ENCODE measurements at regions not wholly inside any gene's neighbourhood (a gene's known extent, or its start where the extent isn't known, plus 50 kb on each side); places are given as distances from the start of the nearest gene placed in this dataset.

DNA sequence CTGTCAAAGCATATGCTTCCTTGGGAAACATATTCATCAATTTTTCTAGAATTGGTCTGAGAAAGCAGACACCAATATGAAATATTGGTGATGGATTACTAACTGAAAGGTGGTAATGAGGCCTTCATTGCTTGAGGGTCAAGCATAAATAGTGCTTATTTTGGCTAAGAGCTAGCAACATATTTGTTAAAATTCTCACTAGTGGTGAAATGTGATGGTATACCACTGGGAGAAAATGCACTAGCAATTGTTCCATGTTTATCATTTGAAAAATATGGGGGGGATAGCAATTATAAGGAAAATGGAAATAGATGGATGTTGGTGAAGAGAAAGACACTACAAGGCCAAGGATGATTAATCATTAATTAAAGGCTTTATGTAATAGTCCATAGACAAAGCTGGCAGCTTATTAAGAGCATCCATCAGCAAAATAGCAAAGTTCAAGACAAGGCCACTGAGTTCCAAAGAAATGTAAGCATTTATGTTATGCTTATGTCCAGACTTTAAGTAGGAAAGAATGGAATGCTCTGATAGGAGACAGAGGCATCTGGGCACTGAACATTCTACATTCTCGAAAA lies 253.7 kb upstream of the PRDM9 start:
- TF ChIP-seq FOXP2 (optimal IDR thresholded peaks at IDR 0.05; ENCODE audit: borderline replicate concordance, extremely low read depth, extremely low read length, insufficient read depth) (no peak), SIN3A (IDR thresholded peaks at IDR 0.05; ENCODE audit: borderline replicate concordance, insufficient read depth, low read length) (no peak), TAF1 (IDR thresholded peaks at IDR 0.05; ENCODE audit: borderline replicate concordance, insufficient read depth, low read length) (no peak), POLR2AphosphoS5 (IDR thresholded peaks at IDR 0.05; ENCODE audit: low read depth, low read length) (no peak)
- TF ChIP-seq, protein P1, sequence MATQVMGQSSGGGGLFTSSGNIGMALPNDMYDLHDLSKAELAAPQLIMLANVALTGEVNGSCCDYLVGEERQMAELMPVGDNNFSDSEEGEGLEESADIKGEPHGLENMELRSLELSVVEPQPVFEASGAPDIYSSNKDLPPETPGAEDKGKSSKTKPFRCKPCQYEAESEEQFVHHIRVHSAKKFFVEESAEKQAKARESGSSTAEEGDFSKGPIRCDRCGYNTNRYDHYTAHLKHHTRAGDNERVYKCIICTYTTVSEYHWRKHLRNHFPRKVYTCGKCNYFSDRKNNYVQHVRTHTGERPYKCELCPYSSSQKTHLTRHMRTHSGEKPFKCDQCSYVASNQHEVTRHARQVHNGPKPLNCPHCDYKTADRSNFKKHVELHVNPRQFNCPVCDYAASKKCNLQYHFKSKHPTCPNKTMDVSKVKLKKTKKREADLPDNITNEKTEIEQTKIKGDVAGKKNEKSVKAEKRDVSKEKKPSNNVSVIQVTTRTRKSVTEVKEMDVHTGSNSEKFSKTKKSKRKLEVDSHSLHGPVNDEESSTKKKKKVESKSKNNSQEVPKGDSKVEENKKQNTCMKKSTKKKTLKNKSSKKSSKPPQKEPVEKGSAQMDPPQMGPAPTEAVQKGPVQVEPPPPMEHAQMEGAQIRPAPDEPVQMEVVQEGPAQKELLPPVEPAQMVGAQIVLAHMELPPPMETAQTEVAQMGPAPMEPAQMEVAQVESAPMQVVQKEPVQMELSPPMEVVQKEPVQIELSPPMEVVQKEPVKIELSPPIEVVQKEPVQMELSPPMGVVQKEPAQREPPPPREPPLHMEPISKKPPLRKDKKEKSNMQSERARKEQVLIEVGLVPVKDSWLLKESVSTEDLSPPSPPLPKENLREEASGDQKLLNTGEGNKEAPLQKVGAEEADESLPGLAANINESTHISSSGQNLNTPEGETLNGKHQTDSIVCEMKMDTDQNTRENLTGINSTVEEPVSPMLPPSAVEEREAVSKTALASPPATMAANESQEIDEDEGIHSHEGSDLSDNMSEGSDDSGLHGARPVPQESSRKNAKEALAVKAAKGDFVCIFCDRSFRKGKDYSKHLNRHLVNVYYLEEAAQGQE (IDR thresholded peaks at IDR 0.05; ENCODE audit: insufficient read depth in 1 of 2, low read depth in 2 of 2, low read length in 2 of 2): no peak

DNA sequence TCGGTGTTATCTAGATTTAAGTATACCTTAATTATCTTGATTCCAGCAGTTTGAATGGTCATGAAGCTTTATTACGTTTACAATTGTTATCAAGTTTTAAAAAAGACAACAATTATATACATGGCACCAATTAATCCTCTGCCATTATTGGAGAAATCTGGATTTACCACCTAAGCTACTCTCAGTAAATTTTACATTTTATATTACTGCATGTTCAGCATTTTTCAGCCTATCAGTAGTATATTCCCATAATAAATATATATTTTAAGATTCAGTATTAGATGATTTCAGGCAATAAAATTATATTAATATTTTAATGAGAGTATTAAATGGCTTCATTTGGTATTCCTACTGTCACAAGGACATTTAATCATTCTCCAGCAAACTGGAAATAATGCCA lies 264.5 kb upstream of the PRDM9 start:
- TF ChIP-seq FOXP2 (optimal IDR thresholded peaks at IDR 0.05; ENCODE audit: borderline replicate concordance, extremely low read depth, extremely low read length, insufficient read depth) (no peak), SIN3A (IDR thresholded peaks at IDR 0.05; ENCODE audit: borderline replicate concordance, insufficient read depth, low read length) (no peak)
- TF ChIP-seq, protein P1 (IDR thresholded peaks at IDR 0.05; ENCODE audit: insufficient read depth in 1 of 2, low read depth in 2 of 2, low read length in 2 of 2): no peak

DNA sequence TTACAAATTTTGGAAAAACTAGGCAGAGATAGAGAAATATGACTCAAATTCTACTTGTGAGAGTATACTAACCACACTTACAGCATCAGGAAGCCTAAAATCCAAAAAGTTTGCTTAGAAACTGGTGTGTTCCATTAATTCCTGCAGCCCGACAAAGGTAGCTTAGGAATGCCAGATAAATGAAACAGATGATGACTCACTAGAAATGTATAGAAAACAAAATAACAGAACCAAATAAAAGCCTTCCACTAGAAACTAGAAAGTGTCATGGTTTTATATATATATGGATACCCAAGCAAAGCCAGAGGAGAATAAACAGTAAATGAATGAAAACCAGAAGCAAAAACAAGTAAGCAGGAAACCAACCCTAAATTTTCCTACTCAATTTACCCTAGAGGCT lies 272.2 kb upstream of the PRDM9 start:
- no peak for TF ChIP-seq POLR2AphosphoS5 (IDR thresholded peaks at IDR 0.05; ENCODE audit: low read depth, low read length)
- TF ChIP-seq, protein P1 (IDR thresholded peaks at IDR 0.05; ENCODE audit: insufficient read depth in 1 of 2, low read depth in 2 of 2, low read length in 2 of 2): no peak
- TF ChIP-seq SIN3A (IDR thresholded peaks at IDR 0.05; ENCODE audit: borderline replicate concordance, insufficient read depth, low read length): no peak
- TF ChIP-seq TAF1 (IDR thresholded peaks at IDR 0.05; ENCODE audit: borderline replicate concordance, insufficient read depth, low read length): no peak
- no peak for TF ChIP-seq FOXP2 (optimal IDR thresholded peaks at IDR 0.05; ENCODE audit: borderline replicate concordance, extremely low read depth, extremely low read length, insufficient read depth)

DNA sequence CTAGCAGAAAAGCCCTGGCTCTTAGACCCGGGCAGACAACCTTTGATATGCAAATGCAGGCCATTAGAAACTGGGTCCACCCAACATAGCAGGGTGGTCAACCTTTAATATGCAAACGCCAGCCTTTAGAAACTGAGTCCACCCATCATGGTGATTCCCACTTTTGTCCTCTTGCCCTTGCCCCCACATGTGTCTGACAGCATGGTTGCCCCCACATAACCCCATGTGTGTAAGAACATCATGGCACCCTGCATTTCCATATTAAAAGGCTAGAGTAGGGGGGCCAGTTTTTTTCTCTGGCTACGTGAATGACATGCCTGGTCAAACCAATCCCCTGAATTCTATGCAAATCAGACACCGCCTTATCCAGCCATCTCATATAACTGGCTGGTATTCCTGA lies 273.2 kb upstream of the PRDM9 start:
- TF ChIP-seq FOXP2 (optimal IDR thresholded peaks at IDR 0.05; ENCODE audit: borderline replicate concordance, extremely low read depth, extremely low read length, insufficient read depth) (no peak), TAF1 (IDR thresholded peaks at IDR 0.05; ENCODE audit: borderline replicate concordance, insufficient read depth, low read length) (no peak), SIN3A (IDR thresholded peaks at IDR 0.05; ENCODE audit: borderline replicate concordance, insufficient read depth, low read length) (no peak), POLR2AphosphoS5 (IDR thresholded peaks at IDR 0.05; ENCODE audit: low read depth, low read length) (no peak)
- TF ChIP-seq, protein P1 (IDR thresholded peaks at IDR 0.05; ENCODE audit: insufficient read depth in 1 of 2, low read depth in 2 of 2, low read length in 2 of 2): no peak

DNA sequence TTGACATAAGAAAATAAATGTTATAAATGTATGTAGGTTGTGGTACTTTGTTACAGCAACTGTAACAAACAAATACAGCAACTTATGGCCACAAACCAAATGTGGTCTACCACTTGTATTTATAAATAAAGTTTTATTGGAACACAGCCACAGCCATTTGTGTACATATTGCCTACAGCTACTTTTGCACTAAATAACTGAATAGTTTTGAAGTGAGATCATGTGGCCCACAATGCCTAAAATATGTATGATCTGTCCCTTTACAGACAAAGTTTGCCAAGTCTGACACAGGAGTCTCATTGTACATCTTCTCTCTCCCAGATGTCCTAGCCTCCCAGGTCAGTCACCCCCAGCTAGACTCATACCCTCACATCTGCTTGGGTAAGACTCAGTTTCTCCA lies 283.6 kb upstream of the PRDM9 start:
- TF ChIP-seq, protein P1 (IDR thresholded peaks at IDR 0.05; ENCODE audit: insufficient read depth in 1 of 2, low read depth in 2 of 2, low read length in 2 of 2): no peak
- TF ChIP-seq FOXP2 (optimal IDR thresholded peaks at IDR 0.05; ENCODE audit: borderline replicate concordance, extremely low read depth, extremely low read length, insufficient read depth): no peak
- no peak for TF ChIP-seq POLR2AphosphoS5 (IDR thresholded peaks at IDR 0.05; ENCODE audit: low read depth, low read length)
- no peak for TF ChIP-seq SIN3A (IDR thresholded peaks at IDR 0.05; ENCODE audit: borderline replicate concordance, insufficient read depth, low read length)
- no peak for TF ChIP-seq TAF1 (IDR thresholded peaks at IDR 0.05; ENCODE audit: borderline replicate concordance, insufficient read depth, low read length)

Measured in PFSK-1 (cell line).